ENCODE measurements at regions not wholly inside any gene's neighbourhood (a gene's known extent, or its start where the extent isn't known, plus 50 kb on each side); places are given as distances from the start of the nearest gene placed in this dataset.
"Not testable (repeated sequence)": the region's sequence is repeated elsewhere in the genome, so short reads cannot be mapped to it uniquely, and the experiment has no call there.

DNA sequence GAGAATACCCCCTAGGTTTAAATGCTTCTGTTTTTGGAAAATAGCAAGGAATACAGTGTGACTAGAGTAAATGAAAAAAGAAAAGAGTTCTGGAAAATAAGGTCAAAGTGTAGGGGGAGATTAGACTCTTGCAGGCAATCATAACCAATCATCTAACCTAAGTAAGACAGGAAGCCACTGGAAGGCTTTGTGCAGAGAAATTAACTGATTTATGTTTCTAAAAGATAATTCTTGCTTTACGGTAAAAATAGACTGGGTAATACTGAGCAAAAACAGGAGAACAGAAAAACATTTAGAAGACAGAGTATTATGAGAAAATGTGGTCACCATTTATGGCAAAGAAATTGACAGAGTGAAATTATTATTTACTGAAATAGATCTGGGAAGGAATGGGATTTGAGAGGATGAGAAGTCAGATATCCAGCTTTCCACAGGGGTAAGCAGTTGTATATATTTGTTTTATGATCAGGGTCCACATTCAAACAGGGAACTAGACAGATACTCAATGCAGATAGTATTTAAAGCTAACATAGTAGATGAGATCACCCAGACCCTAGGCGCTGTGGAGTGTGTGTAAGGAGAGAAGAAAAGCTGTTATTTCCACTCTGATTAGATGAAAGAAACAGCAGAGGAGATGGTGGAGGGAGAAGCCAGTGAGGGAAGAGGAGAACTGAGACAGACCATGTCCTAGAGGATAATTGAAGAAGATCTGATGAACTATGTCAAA, 1225.3 kb downstream of the CDH11 start:
- peaks cover 2% of the 10 kb centered on the region for H3K9me3 Mint-ChIP-seq
- no peaks in the 10 kb centered on the region for H3K4me1 Mint-ChIP-seq
- H3K27ac Mint-ChIP-seq = no peak overlapping the region
- no peak for DNase-seq
- ChIA-PET POLR2A (no interaction called here), CTCF (no interaction called here)
- no peaks in the 10 kb centered on the region for H3K36me3 Mint-ChIP-seq (ENCODE audit: low read depth)
- H3K27me3 Mint-ChIP-seq = no peaks in the 10 kb centered on the region
- no peak overlapping the region for H3K4me3 Mint-ChIP-seq

DNA sequence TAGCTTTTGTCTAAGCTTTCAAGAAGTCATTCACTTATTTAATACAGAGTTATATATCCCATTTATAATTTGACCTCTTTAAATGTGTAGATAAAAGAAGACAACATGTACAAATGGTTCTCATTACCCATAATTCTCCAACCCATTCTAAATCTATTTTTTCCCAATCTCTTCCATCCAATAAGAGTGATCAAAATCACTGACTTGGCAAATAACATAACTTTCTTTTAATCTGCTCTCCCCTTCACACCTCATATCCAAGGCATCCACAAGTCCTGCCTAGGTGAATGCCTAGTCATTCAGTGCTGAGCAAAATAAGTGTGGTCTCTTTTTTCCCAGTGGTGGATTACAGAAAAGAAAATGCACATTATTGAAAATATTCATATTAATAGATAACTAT, 1231.1 kb downstream of the CDH11 start:
- no peaks in the 10 kb centered on the region for H3K4me1 Mint-ChIP-seq

DNA sequence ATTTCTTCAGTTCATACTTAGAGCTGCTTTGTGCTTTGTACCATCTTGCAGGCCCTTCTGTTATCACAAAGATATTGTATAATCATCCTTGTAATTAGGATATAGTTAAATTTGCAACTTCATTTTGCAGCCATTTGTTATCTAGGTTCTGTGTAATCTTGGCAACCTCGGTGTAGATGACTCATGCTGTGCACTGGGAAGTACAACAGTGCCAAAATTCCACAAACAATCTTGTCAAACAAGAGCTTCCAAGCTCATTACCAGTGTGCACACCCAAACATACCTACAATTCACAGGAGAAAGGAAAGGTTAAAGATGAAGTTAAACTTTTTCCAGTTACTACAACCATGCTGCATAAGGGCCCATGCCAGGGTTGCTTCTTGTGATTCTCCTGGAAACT, 1231.8 kb downstream of the CDH11 start:
- Mint-ChIP-seq H3K36me3 (ENCODE audit: low read depth) (no peaks in the 10 kb centered on the region), H3K4me1 (no peaks in the 10 kb centered on the region), H3K4me3 (no peak overlapping the region), H3K27ac (no peak overlapping the region), H3K9me3 (peaks cover 9% of the 10 kb centered on the region), H3K27me3 (no peaks in the 10 kb centered on the region)
- ChIA-PET CTCF (no interaction called here), POLR2A (no interaction called here)
- no peak for DNase-seq

More for the DNA sequence above, 1231.1 kb downstream of the CDH11 start:
- no peaks in the 10 kb centered on the region for H3K27me3 Mint-ChIP-seq
- H3K9me3 Mint-ChIP-seq = peaks cover 11% of the 10 kb centered on the region
- ChIA-PET CTCF (no interaction called here), POLR2A (no interaction called here)
- no peaks in the 10 kb centered on the region for H3K36me3 Mint-ChIP-seq (ENCODE audit: low read depth)
- H3K27ac Mint-ChIP-seq = no peak overlapping the region
- no peak for DNase-seq
- H3K4me3 Mint-ChIP-seq = no peak overlapping the region

DNA sequence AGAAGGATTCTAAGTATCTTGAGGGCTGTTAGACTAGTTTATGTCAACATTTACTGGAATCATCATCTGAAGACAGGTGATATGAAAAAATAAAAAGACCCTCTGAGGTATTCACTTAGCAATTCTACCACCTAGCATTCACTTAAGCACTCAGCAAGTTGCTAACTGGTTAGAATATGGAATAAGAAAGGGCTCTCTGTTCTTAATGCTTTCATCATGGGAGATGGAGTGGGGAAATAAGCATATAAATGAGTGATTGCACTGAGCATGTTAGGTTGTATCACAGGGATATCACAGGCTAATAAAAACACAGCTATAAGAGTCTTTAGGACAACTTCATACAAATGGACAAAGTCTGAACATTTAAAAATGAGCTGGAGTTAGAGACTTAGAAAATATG, 1238.8 kb downstream of the CDH11 start:
- ChIA-PET POLR2A (no interaction called here), CTCF (no interaction called here)
- no peaks in the 10 kb centered on the region for H3K27me3 Mint-ChIP-seq

DNA sequence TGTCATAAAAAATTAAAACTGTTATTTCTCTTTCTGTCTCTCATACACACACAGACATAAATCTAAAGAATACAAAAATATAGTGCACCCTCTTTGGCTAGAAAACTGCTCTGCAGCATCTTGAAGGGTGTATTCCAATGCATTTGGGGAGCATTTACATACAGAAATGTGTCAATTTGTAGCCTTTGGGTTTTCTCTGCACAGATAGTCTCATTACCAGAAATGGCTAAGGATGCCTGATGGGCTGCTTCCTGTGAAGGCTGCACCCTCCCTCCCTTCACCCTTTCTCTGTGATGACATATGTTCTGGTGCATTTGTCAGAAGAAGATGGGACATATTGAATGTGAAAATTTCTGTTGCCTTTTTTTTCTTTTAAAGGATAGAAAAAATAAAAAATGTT, 1239.3 kb downstream of the CDH11 start:
- H3K36me3 Mint-ChIP-seq (ENCODE audit: low read depth) = no peaks in the 10 kb centered on the region
- no peak overlapping the region for H3K4me3 Mint-ChIP-seq
- H3K27ac Mint-ChIP-seq = no peak overlapping the region
- no peak for DNase-seq
- ChIA-PET CTCF (no interaction called here), POLR2A (no interaction called here)
- H3K4me1 Mint-ChIP-seq = no peaks in the 10 kb centered on the region
- no peaks in the 10 kb centered on the region for H3K27me3 Mint-ChIP-seq
- peaks cover 5% of the 10 kb centered on the region for H3K9me3 Mint-ChIP-seq

More for the DNA sequence above, 1238.8 kb downstream of the CDH11 start:
- Mint-ChIP-seq H3K27ac (no peak overlapping the region), H3K4me1 (no peaks in the 10 kb centered on the region), H3K9me3 (peaks cover 6% of the 10 kb centered on the region), H3K4me3 (no peak overlapping the region), H3K36me3 (ENCODE audit: low read depth) (no peaks in the 10 kb centered on the region)
- no peak for DNase-seq

DNA sequence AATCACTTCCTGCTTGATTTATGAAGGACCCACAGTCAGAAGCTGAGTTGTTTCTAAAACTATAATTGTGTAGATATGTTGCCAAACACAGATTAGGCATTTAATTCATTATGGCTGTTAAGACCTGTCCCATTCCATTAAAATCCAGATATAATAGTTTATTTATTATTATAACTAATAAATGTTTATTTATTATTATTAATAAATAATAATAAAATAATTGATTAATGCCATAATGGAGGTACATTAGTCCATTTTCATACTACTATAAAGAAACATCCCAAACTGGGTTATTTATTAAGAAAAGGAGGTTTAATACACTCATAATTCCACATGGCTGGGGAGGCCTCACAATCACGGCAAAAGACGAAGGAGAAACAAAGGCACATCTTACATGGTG, 1240.9 kb downstream of the CDH11 start:
- no peak overlapping the region for H3K4me3 Mint-ChIP-seq
- POLR2A ChIA-PET = no interaction called here

DNA sequence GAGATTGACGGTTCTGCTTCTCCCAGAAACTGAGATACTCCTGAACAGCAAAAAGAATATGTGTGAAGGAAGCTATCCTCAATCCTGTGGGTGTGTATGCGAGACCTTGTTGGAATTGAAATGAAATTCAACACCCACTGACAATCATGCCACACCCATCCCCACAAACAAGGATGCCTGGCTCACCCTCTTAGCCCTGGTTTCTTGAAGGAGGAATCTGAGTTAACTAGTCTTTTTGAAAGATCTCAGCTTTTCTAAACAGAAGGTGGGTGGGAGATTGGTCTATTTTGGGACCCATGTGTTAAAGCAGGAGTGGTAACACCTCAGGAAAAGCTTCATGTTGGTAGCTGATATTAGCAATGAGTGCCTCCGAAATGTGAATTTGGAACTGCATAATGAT, 1244.5 kb downstream of the CDH11 start:
- ChIA-PET CTCF (no interaction called here), POLR2A (no interaction called here)
- no peak for DNase-seq
- H3K36me3 Mint-ChIP-seq (ENCODE audit: low read depth) = no peaks in the 10 kb centered on the region
- no peak overlapping the region for H3K27ac Mint-ChIP-seq
- H3K4me3 Mint-ChIP-seq = no peak overlapping the region
- H3K4me1 Mint-ChIP-seq = no peaks in the 10 kb centered on the region
- peaks cover 8% of the 10 kb centered on the region for H3K9me3 Mint-ChIP-seq
- no peaks in the 10 kb centered on the region for H3K27me3 Mint-ChIP-seq

More for the DNA sequence above, 1240.9 kb downstream of the CDH11 start:
- Mint-ChIP-seq H3K27me3 (no peaks in the 10 kb centered on the region), H3K9me3 (peaks cover 12% of the 10 kb centered on the region), H3K4me1 (no peaks in the 10 kb centered on the region), H3K27ac (no peak overlapping the region), H3K36me3 (ENCODE audit: low read depth) (no peaks in the 10 kb centered on the region)
- DNase-seq = no peak
- CTCF ChIA-PET = no interaction called here

DNA sequence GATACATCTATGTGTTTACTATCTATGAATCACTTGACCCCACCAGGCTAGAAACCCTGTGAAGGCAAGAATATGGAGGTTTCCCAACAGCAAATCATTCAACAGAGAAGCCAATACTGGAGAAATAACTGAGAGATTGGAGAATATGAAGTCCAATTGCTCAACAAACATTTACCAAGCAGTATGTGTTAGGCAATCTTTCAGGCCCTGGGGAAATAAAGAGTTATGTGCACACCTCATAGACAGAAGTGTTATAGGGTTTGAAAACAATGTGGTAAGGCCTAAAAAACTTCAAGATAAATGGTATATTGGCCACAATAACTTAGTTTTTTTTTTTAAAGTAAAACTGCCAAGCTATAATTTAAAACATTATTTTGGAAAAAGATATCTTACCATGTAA, 1245.8 kb downstream of the CDH11 start:
- Mint-ChIP-seq H3K36me3 (ENCODE audit: low read depth) (no peaks in the 10 kb centered on the region), H3K27ac (no peak overlapping the region), H3K27me3 (no peaks in the 10 kb centered on the region), H3K4me1 (no peaks in the 10 kb centered on the region), H3K9me3 (peaks cover 12% of the 10 kb centered on the region), H3K4me3 (no peak overlapping the region)
- CTCF ChIA-PET = no interaction called here
- POLR2A ChIA-PET = no interaction called here
- DNase-seq = no peak

DNA sequence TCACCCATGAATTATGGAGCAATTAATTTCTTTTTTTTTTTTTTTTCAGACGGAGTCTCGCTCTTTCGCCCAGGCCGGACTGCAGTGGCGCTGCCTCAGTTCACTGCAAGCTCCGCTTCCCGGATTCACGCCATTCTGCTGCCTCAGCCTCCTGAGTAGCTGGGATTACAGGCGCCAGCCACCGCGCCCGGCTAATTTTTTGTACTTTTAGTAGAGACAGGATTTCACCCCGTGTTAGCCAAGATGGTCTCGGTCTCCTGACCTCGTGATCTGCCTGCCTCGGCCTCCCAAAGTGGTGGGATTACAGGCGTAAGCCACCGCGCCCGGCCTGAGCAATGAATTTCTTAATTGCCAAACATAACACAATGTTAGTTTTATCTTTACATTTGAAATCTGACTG, 1261.2 kb downstream of the CDH11 start:
- H3K4me3 Mint-ChIP-seq; DNase-seq; H3K27me3 Mint-ChIP-seq; POLR2A ChIA-PET; H3K27ac Mint-ChIP-seq; H3K9me3 Mint-ChIP-seq; H3K36me3 Mint-ChIP-seq (ENCODE audit: low read depth); CTCF ChIA-PET; H3K4me1 Mint-ChIP-seq: not testable (repeated sequence)

DNA sequence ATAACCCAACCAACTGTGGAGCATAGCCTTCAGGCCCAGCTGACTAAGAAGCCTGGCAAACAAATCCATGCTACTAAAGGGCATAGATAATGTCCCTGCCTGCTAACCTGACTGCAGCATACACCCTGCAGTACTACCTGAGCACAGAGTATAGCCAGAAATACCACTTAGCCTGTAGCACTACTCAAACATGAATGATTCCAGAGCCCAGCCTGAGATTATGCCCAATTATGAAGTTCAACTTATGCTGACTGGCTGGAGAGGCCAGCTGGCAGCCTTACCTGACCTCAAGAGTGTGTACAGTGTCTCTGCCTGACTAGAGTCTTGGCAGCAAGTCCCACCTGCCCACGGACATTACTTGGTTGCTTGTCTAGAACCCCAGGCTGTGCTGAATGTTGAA, 1265.3 kb downstream of the CDH11 start:
- no peaks in the 10 kb centered on the region for H3K27me3 Mint-ChIP-seq
- POLR2A ChIA-PET = no interaction called here

DNA sequence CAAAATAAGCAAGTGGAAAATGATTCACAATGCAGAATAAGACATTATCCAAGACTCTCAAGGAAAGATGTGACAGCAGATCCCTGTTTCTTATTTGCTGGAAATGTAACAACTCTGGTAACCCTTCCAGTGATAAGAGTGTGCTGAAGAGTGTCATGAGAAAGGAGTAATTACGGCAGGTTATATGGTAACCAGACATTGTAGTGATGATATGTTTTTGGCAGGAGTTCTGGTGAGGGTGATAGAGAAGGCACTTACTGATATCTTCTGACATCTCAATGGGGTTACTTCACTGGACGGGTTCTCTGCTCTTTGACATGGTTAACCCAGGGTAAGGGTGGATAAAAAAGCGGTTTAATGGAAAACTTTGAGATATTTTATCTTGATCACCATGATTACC, 1270.9 kb downstream of the CDH11 start:
- Mint-ChIP-seq H3K9me3 (peaks cover 21% of the 10 kb centered on the region), H3K4me1 (no peaks in the 10 kb centered on the region), H3K4me3 (no peak overlapping the region), H3K27ac (no peak overlapping the region), H3K36me3 (ENCODE audit: low read depth) (no peaks in the 10 kb centered on the region), H3K27me3 (no peaks in the 10 kb centered on the region)
- CTCF ChIA-PET = no interaction called here
- DNase-seq = no peak
- POLR2A ChIA-PET = no interaction called here

More for the DNA sequence above, 1265.3 kb downstream of the CDH11 start:
- Mint-ChIP-seq H3K9me3 (peaks cover 4% of the 10 kb centered on the region), H3K4me3 (no peak overlapping the region), H3K4me1 (no peaks in the 10 kb centered on the region), H3K36me3 (ENCODE audit: low read depth) (no peaks in the 10 kb centered on the region), H3K27ac (no peak overlapping the region)
- CTCF ChIA-PET = no interaction called here
- no peak for DNase-seq

DNA sequence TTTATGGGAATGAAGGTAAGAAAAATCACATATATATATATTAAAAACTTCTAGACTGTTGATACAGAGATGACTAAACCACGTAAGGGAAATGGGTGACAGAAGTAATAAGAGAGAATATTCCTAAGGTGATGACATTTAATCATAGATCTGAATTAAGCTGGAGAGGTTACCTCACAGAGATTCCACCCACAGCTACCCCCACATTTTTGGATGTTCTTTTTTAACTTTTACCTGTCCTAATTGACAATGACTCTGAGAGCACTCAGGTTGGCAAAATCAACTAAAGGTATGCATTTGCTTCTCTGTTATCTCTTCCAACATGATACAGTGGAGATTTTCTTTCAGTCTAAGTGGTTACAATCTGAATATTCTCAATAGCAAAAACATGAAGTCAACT, 1280.6 kb downstream of the CDH11 start:
- H3K4me1 Mint-ChIP-seq = no peaks in the 10 kb centered on the region
- H3K27ac Mint-ChIP-seq = no peak overlapping the region
- ChIA-PET CTCF (no interaction called here), POLR2A (no interaction called here)
- H3K36me3 Mint-ChIP-seq (ENCODE audit: low read depth) = no peaks in the 10 kb centered on the region
- peaks cover 26% of the 10 kb centered on the region for H3K9me3 Mint-ChIP-seq
- no peaks in the 10 kb centered on the region for H3K27me3 Mint-ChIP-seq
- H3K4me3 Mint-ChIP-seq = no peak overlapping the region
- DNase-seq = no peak

DNA sequence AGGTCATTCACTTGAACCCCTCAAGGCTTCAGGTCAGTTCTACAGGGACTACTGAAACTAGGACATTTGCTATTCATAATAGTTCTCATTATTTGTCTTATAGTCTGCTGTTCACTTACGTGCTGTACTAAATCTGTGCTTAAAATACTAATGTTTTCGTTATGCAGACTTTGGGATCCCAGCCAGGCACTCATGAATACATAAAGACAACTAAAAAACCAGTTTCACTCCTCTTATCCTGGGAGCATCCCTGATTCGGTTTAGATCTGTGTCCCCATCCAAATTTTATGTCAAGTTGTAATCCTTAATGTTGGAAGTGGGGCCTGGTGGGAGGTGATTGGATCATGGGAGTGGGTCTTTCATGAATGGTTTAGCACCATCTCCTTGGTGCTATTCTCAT, 1291.8 kb downstream of the CDH11 start:
- Mint-ChIP-seq H3K27ac (no peak overlapping the region), H3K9me3 (peaks cover 7% of the 10 kb centered on the region), H3K4me3 (no peak overlapping the region), H3K27me3 (no peaks in the 10 kb centered on the region), H3K36me3 (ENCODE audit: low read depth) (no peaks in the 10 kb centered on the region), H3K4me1 (no peaks in the 10 kb centered on the region)
- CTCF ChIA-PET = no interaction called here
- POLR2A ChIA-PET = no interaction called here
- no peak for DNase-seq

DNA sequence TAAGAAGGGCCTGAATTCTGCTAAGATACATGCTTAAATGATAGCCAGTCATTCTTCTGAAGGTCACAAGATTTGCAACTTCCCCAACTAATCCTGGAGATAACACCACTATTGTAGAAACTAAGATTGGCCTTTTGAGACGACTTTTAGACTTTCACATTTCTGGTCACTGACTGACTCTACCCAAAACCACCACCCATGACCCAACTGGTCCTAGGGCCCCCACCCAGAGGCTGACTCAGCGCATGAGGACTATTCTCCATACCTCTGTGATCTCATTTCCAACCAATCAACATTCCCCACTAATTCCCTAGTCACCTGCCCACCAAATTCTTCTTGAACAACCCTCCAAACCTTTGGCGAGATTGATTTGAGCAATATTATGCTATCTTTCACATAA, 1299.0 kb downstream of the CDH11 start:
- Mint-ChIP-seq H3K4me1 (no peaks in the 10 kb centered on the region), H3K27ac (no peak overlapping the region), H3K9me3 (peaks cover 15% of the 10 kb centered on the region), H3K27me3 (no peaks in the 10 kb centered on the region), H3K36me3 (ENCODE audit: low read depth) (no peaks in the 10 kb centered on the region), H3K4me3 (no peak overlapping the region)
- DNase-seq = no peak
- ChIA-PET POLR2A (no interaction called here), CTCF (no interaction called here)
